K562 (cell line): ENCODE measurements at regions not wholly inside any gene's neighbourhood (a gene's known extent, or its start where the extent isn't known, plus 50 kb on each side); places are given as distances from the start of the nearest gene placed in this dataset.

Experiments
- BDP1 ChIP-seq: IDR thresholded peaks from 3 replicates; pipeline ENCODE4 v1.6.1; 2011; ENCODE audit not compliant: insufficient read length, insufficient read depth
- CBX3 ChIP-seq, 2 experiments: IDR thresholded peaks; 1 replicate in 1 of 2; 2 replicates in 1 of 2; pipeline ENCODE4 v1.6.1; 2012; ENCODE audit warnings: inconsistent platforms in 2 of 2, low read length in 2 of 2, borderline replicate concordance in 1 of 2, control low read depth in 1 of 2
- CHD4 ChIP-seq: fragments of 200-600 bp; sonication (generic); IDR thresholded peaks from 3 replicates; pipeline ENCODE4 v1.6.1; 2012; ENCODE audit warnings: low read depth, mild to moderate bottlenecking, mixed read lengths, low read length, inconsistent platforms; ENCODE audit not compliant: insufficient read depth, insufficient replicate concordance, poor library complexity, severe bottlenecking
- EZH2 ChIP-seq: IDR thresholded peaks from 2 replicates; pipeline ENCODE4 v1.6.1; 2012; ENCODE audit warnings: low read depth, mild to moderate bottlenecking, inconsistent platforms, low read length, borderline replicate concordance
- HNRNPUL1 ChIP-seq: fragments of 200-400 bp; formaldehyde crosslinking; IDR thresholded peaks from 2 replicates; pipeline ENCODE4 v1.6.1; 2017; ENCODE audit warnings: low read length
- MEF2A ChIP-seq: IDR thresholded peaks from 2 replicates; pipeline ENCODE4 v1.6.1; 2011; ENCODE audit warnings: low read depth, mild to moderate bottlenecking, low read length, moderate library complexity; ENCODE audit not compliant: control insufficient read depth
- POLR2A ChIP-seq: fragments of 450-650 bp; conservative IDR thresholded peaks from 2 replicates; pipeline ENCODE4 v1.6.1; 2016
- RCOR1 ChIP-seq, 2 experiments: IDR thresholded peaks; 2 replicates each; pipeline ENCODE4 v1.6.1; 2012; ENCODE audit warnings: low read depth in 2 of 2, low read length in 2 of 2, borderline replicate concordance in 1 of 2, improper control_type of control experiment in 1 of 2
- ZNF609 ChIP-seq: sonication (generic); formaldehyde crosslinking; IDR thresholded peaks from 2 replicates; pipeline ENCODE4 v1.8.1; 2023; ENCODE audit warnings: missing genetic modification reagents, mild to moderate bottlenecking, borderline replicate concordance
- TF ChIP-seq, protein P1 (sequence below), 3 experiments: IDR thresholded peaks in 2 of 3; conservative IDR thresholded peaks in 1 of 3; 2 replicates each; pipeline ENCODE4 v1.5.1; 2011 to 2012; ENCODE audit warnings: low read length in 3 of 3, mild to moderate bottlenecking in 3 of 3, control low read depth in 2 of 3, improper control_type of control experiment in 1 of 3, inconsistent platforms in 1 of 3, low read depth in 1 of 3, mixed read lengths in 1 of 3, moderate library complexity in 1 of 3; ENCODE audit not compliant: insufficient read depth in 2 of 3

DNA sequence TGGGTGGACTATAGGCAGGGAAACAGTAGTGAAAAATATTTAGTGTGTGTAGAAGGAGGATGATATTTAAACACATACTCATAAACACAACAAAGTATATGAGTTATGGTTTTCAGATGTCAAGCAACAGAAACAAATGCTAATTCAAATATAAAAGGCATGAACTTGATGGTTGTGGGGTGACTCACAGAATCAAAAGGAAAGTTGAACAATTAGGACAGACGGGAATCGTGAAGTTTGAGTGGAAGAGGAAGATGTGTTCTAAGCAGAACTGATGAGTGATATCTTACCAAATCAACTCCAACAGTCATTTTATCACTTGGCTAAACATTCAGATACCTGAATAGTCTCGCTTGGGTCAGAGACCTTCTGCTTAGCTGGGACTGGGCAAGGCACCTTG lies 53.6 kb upstream of the ITGA6 start:
- TF ChIP-seq CBX3 (IDR thresholded peaks at IDR 0.05; ENCODE audit: borderline replicate concordance in 1 of 2, low read length in 2 of 2) = no peak
- no peak for TF ChIP-seq POLR2A
- TF ChIP-seq MEF2A = no peak
- TF ChIP-seq, protein P1, sequence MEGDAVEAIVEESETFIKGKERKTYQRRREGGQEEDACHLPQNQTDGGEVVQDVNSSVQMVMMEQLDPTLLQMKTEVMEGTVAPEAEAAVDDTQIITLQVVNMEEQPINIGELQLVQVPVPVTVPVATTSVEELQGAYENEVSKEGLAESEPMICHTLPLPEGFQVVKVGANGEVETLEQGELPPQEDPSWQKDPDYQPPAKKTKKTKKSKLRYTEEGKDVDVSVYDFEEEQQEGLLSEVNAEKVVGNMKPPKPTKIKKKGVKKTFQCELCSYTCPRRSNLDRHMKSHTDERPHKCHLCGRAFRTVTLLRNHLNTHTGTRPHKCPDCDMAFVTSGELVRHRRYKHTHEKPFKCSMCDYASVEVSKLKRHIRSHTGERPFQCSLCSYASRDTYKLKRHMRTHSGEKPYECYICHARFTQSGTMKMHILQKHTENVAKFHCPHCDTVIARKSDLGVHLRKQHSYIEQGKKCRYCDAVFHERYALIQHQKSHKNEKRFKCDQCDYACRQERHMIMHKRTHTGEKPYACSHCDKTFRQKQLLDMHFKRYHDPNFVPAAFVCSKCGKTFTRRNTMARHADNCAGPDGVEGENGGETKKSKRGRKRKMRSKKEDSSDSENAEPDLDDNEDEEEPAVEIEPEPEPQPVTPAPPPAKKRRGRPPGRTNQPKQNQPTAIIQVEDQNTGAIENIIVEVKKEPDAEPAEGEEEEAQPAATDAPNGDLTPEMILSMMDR (IDR thresholded peaks at IDR 0.05 in 2 of 3, conservative IDR thresholded peaks at IDR 0.05 in 1 of 3; ENCODE audit: insufficient read depth in 2 of 3, low read depth in 1 of 3, low read length in 3 of 3) = no peak
- TF ChIP-seq BDP1 = no peak
- TF ChIP-seq EZH2 = no peak
- no peak for TF ChIP-seq ZNF609 (CRISPR knock-in tag)
- no peak for TF ChIP-seq HNRNPUL1
- no peak for TF ChIP-seq CHD4
- no peak for TF ChIP-seq RCOR1 (IDR thresholded peaks at IDR 0.05; ENCODE audit: borderline replicate concordance in 1 of 2, low read depth in 2 of 2, low read length in 2 of 2)
